ENCODE measurements at regions not wholly inside any gene's neighbourhood (a gene's known extent, or its start where the extent isn't known, plus 50 kb on each side); places are given as distances from the start of the nearest gene placed in this dataset.

GRCh38 chr15:96390986-96391385, 60.5 kb downstream of the NR2F2 start:
- no peak overlapping the region for H3K27ac ChIP-seq
- no peaks in the 10 kb centered on the region for H3K36me3 ChIP-seq
- no peaks in the 10 kb centered on the region for H3K27me3 ChIP-seq
- DNase-seq (no peak), ATAC-seq (ENCODE audit: low FRiP score in 2 of 2) (no peak)
- H3K4me3 ChIP-seq, result no peak overlapping the region
- 94 to 100% methylated on average over 2 of the region's 2 CpGs for WGBS, 2 donors
- TF ChIP-seq POLR2A (IDR thresholded peaks at IDR 0.05), result no peak
- no peak for TF ChIP-seq POLR2AphosphoS5 (IDR thresholded peaks at IDR 0.05)
- TF ChIP-seq, protein P1, sequence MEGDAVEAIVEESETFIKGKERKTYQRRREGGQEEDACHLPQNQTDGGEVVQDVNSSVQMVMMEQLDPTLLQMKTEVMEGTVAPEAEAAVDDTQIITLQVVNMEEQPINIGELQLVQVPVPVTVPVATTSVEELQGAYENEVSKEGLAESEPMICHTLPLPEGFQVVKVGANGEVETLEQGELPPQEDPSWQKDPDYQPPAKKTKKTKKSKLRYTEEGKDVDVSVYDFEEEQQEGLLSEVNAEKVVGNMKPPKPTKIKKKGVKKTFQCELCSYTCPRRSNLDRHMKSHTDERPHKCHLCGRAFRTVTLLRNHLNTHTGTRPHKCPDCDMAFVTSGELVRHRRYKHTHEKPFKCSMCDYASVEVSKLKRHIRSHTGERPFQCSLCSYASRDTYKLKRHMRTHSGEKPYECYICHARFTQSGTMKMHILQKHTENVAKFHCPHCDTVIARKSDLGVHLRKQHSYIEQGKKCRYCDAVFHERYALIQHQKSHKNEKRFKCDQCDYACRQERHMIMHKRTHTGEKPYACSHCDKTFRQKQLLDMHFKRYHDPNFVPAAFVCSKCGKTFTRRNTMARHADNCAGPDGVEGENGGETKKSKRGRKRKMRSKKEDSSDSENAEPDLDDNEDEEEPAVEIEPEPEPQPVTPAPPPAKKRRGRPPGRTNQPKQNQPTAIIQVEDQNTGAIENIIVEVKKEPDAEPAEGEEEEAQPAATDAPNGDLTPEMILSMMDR (IDR thresholded peaks at IDR 0.05), result no peak
- no peak for TF ChIP-seq EP300 (IDR thresholded peaks at IDR 0.05)
- no peaks in the 10 kb centered on the region for H3K9me3 ChIP-seq
- no peaks in the 10 kb centered on the region for H3K4me1 ChIP-seq

- ATAC-seq (ENCODE audit: low FRiP score in 2 of 2), result no peak
- TF ChIP-seq EP300 (IDR thresholded peaks at IDR 0.05) (no peak), POLR2AphosphoS5 (IDR thresholded peaks at IDR 0.05) (no peak), POLR2A (IDR thresholded peaks at IDR 0.05) (no peak)
- TF ChIP-seq, protein P1 (IDR thresholded peaks at IDR 0.05), result no peak
- WGBS, 2 donors, result 58 to 62% methylated on average over 10 of the region's 10 CpGs
Observed at GRCh38 chr15:96392380-96393208, 62.1 kb downstream of the NR2F2 start.

GRCh38 chr15:96393209-96393513, 62.7 kb downstream of the NR2F2 start:
- H3K4me1 ChIP-seq, result no peaks in the 10 kb centered on the region
- H3K36me3 ChIP-seq, result no peaks in the 10 kb centered on the region
- no peaks in the 10 kb centered on the region for H3K9me3 ChIP-seq
- TF ChIP-seq EP300 (IDR thresholded peaks at IDR 0.05), result no peak
- H3K27ac ChIP-seq, result no peak overlapping the region
- DNase-seq (no peak), ATAC-seq (ENCODE audit: low FRiP score in 2 of 2) (no peak)
- WGBS, 2 donors, result 85 to 86% methylated on average over 2 of the region's 2 CpGs
- H3K4me3 ChIP-seq, result no peak overlapping the region
- H3K27me3 ChIP-seq, result no peaks in the 10 kb centered on the region

More at GRCh38 chr15:96392380-96393208, 62.1 kb downstream of the NR2F2 start:
- H3K4me1 ChIP-seq, result no peaks in the 10 kb centered on the region
- no peak for DNase-seq
- H3K27ac ChIP-seq, result no peak overlapping the region
- no peaks in the 10 kb centered on the region for H3K9me3 ChIP-seq
- H3K27me3 ChIP-seq, result no peaks in the 10 kb centered on the region
- H3K4me3 ChIP-seq, result no peak overlapping the region
- H3K36me3 ChIP-seq, result no peaks in the 10 kb centered on the region

- 64 to 70% methylated on average over 3 of the region's 3 CpGs for WGBS, 2 donors
- DNase-seq (no peak), ATAC-seq (ENCODE audit: low FRiP score in 2 of 2) (no peak)
- Histone ChIP-seq H3K4me1 (no peaks in the 10 kb centered on the region), H3K9me3 (no peaks in the 10 kb centered on the region), H3K27ac (no peak overlapping the region), H3K4me3 (no peak overlapping the region), H3K36me3 (no peaks in the 10 kb centered on the region), H3K27me3 (no peaks in the 10 kb centered on the region)
- TF ChIP-seq EP300 (IDR thresholded peaks at IDR 0.05) (no peak), POLR2A (IDR thresholded peaks at IDR 0.05) (no peak), POLR2AphosphoS5 (IDR thresholded peaks at IDR 0.05) (no peak)
- TF ChIP-seq, protein P1 (IDR thresholded peaks at IDR 0.05), result no peak
Observed at GRCh38 chr15:96395687-96396086, 65.2 kb downstream of the NR2F2 start.

- Histone ChIP-seq H3K27me3 (no peaks in the 10 kb centered on the region), H3K4me1 (no peaks in the 10 kb centered on the region), H3K9me3 (no peaks in the 10 kb centered on the region), H3K27ac (no peak overlapping the region), H3K36me3 (no peaks in the 10 kb centered on the region), H3K4me3 (no peak overlapping the region)
- TF ChIP-seq EP300 (IDR thresholded peaks at IDR 0.05) (no peak), POLR2A (IDR thresholded peaks at IDR 0.05) (no peak), POLR2AphosphoS5 (IDR thresholded peaks at IDR 0.05) (no peak)
- TF ChIP-seq, protein P1 (IDR thresholded peaks at IDR 0.05), result no peak
- WGBS, 2 donors, result 79 to 83% methylated on average over 1 of the region's 1 CpG
- ATAC-seq (ENCODE audit: low FRiP score in 2 of 2) (no peak), DNase-seq (no peak)
Observed at GRCh38 chr15:96398776-96399175, 68.3 kb downstream of the NR2F2 start.
